Upper lobe of right lung (tissue), 1 donor: ENCODE measurements at regions not wholly inside any gene's neighbourhood (a gene's known extent, or its start where the extent isn't known, plus 50 kb on each side); places are given as distances from the start of the nearest gene placed in this dataset.

ENCODE experiments used
- ATAC-seq: fragments of 200-7000 bp; cut with Tn5 transposase; one replicate; pipeline ENCODE4 v1.9.1; 2020; ENCODE audit warnings: mild to moderate bottlenecking, moderate library complexity
- DNase-seq: peaks from one replicate; pipeline ENCODE4 v3.0.0-alpha.2; 2020
- H3K27ac ChIP-seq: fragments of 200-600 bp; one replicate; pipeline ENCODE4 v1.8.0; 2022
- H3K27me3 ChIP-seq: fragments of 200-600 bp; one replicate; pipeline ENCODE4 v1.8.0; 2022; ENCODE audit warnings: mild to moderate bottlenecking
- H3K36me3 ChIP-seq: fragments of 200-600 bp; one replicate; pipeline ENCODE4 v1.8.0; 2022
- H3K4me1 ChIP-seq: fragments of 200-600 bp; one replicate; pipeline ENCODE4 v1.8.0; 2022
- H3K4me3 ChIP-seq: fragments of 200-600 bp; one replicate; pipeline ENCODE4 v1.8.0; 2022; ENCODE audit warnings: mild to moderate bottlenecking
- H3K9me3 ChIP-seq: fragments of 200-600 bp; one replicate; pipeline ENCODE4 v1.8.0; 2022
- intact Hi-C: fragments of 100-400 bp; cut with DNase I; formaldehyde crosslinking; loops from one replicate; pipeline ENCODE4 v1.11.0; 2022
- TF ChIP-seq, protein P1 (sequence below): fragments of 200-600 bp; IDR thresholded peaks from one replicate; pipeline ENCODE4 v1.8.0; 2022; ENCODE audit warnings: antibody characterized with exemption
- donor health status: DM: no; HTN: yes; CAD: no; lungs with severe emphysema.

GRCh38 chr20:58583586-58583985 is 67.5 kb upstream of the STX16 start:
- Histone ChIP-seq H3K27me3 (peaks cover 5% of the 10 kb centered on the region), H3K27ac (no peak overlapping the region), H3K9me3 (no peaks in the 10 kb centered on the region), H3K4me1 (no peaks in the 10 kb centered on the region), H3K4me3 (no peak overlapping the region), H3K36me3 (no peaks in the 10 kb centered on the region)
- DNase-seq: no peak
- no peak for ATAC-seq
- intact Hi-C loops: no loop called here
- TF ChIP-seq, protein P1, sequence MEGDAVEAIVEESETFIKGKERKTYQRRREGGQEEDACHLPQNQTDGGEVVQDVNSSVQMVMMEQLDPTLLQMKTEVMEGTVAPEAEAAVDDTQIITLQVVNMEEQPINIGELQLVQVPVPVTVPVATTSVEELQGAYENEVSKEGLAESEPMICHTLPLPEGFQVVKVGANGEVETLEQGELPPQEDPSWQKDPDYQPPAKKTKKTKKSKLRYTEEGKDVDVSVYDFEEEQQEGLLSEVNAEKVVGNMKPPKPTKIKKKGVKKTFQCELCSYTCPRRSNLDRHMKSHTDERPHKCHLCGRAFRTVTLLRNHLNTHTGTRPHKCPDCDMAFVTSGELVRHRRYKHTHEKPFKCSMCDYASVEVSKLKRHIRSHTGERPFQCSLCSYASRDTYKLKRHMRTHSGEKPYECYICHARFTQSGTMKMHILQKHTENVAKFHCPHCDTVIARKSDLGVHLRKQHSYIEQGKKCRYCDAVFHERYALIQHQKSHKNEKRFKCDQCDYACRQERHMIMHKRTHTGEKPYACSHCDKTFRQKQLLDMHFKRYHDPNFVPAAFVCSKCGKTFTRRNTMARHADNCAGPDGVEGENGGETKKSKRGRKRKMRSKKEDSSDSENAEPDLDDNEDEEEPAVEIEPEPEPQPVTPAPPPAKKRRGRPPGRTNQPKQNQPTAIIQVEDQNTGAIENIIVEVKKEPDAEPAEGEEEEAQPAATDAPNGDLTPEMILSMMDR: no peak

- no peaks in the 10 kb centered on the region for H3K4me1 ChIP-seq
- DNase-seq: no peak
- H3K4me3 ChIP-seq: no peak overlapping the region
- TF ChIP-seq, protein P1: no peak
- peaks cover under 1% of the 10 kb centered on the region for H3K27me3 ChIP-seq
- no peak overlapping the region for H3K27ac ChIP-seq
- H3K9me3 ChIP-seq: no peaks in the 10 kb centered on the region
- no peaks in the 10 kb centered on the region for H3K36me3 ChIP-seq
- intact Hi-C loops: no loop called here
- no peak for ATAC-seq
Observed at GRCh38 chr20:58583176-58583575, 67.9 kb upstream of the STX16 start.

DNA sequence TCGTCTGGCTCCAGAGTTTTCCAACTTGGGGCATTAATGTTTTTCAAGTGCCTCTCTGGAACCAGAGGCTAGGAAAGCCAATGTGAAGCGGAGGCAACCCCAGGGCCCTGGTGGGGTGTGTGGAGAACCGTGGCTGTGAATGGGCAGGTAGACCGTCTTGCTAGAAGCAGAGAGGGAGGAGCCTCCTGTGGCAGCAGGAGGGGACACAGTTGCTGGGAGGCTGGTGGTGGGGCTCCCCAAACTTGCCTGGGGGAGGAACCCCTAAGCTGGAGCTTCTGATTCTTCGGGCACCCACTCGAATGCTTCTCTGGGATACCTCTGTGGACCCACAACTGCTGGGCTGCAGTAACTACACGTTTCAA is 65.3 kb upstream of the APCDD1L start:
- H3K27me3 ChIP-seq: no peaks in the 10 kb centered on the region
- no peaks in the 10 kb centered on the region for H3K4me1 ChIP-seq
- TF ChIP-seq, protein P1: no peak
- H3K9me3 ChIP-seq: no peaks in the 10 kb centered on the region
- H3K4me3 ChIP-seq: no peak overlapping the region
- ATAC-seq (no peak), DNase-seq (no peak)
- H3K36me3 ChIP-seq: no peaks in the 10 kb centered on the region
- intact Hi-C loops: no loop called here
- H3K27ac ChIP-seq: no peak overlapping the region

GRCh38 chr20:58579819-58580473 is 64.7 kb upstream of the APCDD1L start:
- H3K27ac ChIP-seq: no peak overlapping the region
- no peak for ATAC-seq
- no peaks in the 10 kb centered on the region for H3K36me3 ChIP-seq
- no peak for DNase-seq
- intact Hi-C loops: no loop called here
- no peak overlapping the region for H3K4me3 ChIP-seq
- TF ChIP-seq, protein P1: no peak
- H3K27me3 ChIP-seq: no peaks in the 10 kb centered on the region
- no peaks in the 10 kb centered on the region for H3K4me1 ChIP-seq
- H3K9me3 ChIP-seq: no peaks in the 10 kb centered on the region

DNA sequence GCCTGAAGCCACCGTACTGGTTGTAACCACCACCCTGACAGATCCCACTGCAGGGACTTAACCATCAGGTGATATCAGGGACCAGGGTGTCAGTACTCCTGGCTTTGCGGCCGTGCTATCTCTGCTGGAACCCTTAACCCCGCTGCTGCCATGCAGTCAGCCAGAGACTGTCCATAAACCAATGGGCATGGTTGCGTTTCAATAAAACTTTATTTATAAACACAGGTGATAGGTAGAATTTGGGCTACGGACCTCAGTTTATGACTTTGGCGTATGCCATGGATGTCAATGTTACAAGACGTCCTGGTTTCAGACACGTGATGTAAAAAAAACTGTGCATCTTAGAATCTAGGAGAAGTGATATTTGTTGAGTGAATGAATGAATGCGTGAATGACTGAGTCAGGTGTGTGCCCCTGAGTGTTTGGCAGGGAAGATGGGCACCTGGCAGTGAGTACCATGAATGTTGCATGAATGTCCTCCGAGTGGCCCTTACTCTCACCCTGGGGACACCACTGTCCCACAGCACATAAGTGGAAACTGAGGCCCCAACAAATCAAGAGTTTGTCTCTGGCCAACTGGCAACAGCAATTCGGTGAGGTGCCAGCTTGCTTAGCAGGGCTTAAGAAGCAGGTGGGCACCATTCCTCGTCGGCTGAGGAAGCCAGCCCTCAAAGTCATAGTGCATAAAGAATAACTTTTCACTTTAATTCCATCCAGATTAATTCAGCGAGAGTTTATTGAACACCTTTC is 64.0 kb upstream of the APCDD1L start:
- ATAC-seq (no peak), DNase-seq (no peak)
- TF ChIP-seq, protein P1: no peak
- Histone ChIP-seq H3K4me1 (no peaks in the 10 kb centered on the region), H3K36me3 (no peaks in the 10 kb centered on the region), H3K27me3 (no peaks in the 10 kb centered on the region), H3K4me3 (no peak overlapping the region), H3K9me3 (no peaks in the 10 kb centered on the region), H3K27ac (no peak overlapping the region)
- intact Hi-C loops: no loop called here
